ENCODE measurements at regions not wholly inside any gene's neighbourhood (a gene's known extent, or its start where the extent isn't known, plus 50 kb on each side); places are given as distances from the start of the nearest gene placed in this dataset.

GRCh38 chr2:176665086-176665485 is 395.8 kb downstream of the MTX2 start:
- intact Hi-C loops (cut with DNase I; ENCODE audit: low total_unique reads) = no loop called here
- 91 to 100% (median 94%) methylated on average over 1 of the region's 1 CpG for WGBS, 5 donors
- TF ChIP-seq POLR2A (IDR thresholded peaks at IDR 0.05) (no peak), POLR2AphosphoS5 (IDR thresholded peaks at IDR 0.05) (no peak), EP300 (IDR thresholded peaks at IDR 0.05) (no peak)
- TF ChIP-seq, protein P1, sequence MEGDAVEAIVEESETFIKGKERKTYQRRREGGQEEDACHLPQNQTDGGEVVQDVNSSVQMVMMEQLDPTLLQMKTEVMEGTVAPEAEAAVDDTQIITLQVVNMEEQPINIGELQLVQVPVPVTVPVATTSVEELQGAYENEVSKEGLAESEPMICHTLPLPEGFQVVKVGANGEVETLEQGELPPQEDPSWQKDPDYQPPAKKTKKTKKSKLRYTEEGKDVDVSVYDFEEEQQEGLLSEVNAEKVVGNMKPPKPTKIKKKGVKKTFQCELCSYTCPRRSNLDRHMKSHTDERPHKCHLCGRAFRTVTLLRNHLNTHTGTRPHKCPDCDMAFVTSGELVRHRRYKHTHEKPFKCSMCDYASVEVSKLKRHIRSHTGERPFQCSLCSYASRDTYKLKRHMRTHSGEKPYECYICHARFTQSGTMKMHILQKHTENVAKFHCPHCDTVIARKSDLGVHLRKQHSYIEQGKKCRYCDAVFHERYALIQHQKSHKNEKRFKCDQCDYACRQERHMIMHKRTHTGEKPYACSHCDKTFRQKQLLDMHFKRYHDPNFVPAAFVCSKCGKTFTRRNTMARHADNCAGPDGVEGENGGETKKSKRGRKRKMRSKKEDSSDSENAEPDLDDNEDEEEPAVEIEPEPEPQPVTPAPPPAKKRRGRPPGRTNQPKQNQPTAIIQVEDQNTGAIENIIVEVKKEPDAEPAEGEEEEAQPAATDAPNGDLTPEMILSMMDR (IDR thresholded peaks at IDR 0.05) = no peak

GRCh38 chr2:176668912-176669311 is 399.7 kb downstream of the MTX2 start:
- no peak overlapping the region for H3K27ac ChIP-seq
- H3K4me1 ChIP-seq = no peaks in the 10 kb centered on the region
- H3K4me3 ChIP-seq = no peak overlapping the region
- TF ChIP-seq, protein P1 (IDR thresholded peaks at IDR 0.05) = no peak
- TF ChIP-seq EP300 (IDR thresholded peaks at IDR 0.05) (no peak), POLR2A (IDR thresholded peaks at IDR 0.05) (no peak), POLR2AphosphoS5 (IDR thresholded peaks at IDR 0.05) (no peak)
- peak in 1 of 2 donors; percentile 20 for DNase-seq
- no peaks in the 10 kb centered on the region for H3K36me3 ChIP-seq
- intact Hi-C loops (cut with DNase I; ENCODE audit: low total_unique reads) = no loop called here
- no peaks in the 10 kb centered on the region for H3K9me3 ChIP-seq
- peaks cover 0 to 14% (median 0%) of the 10 kb centered on the region in 3 donors for H3K27me3 ChIP-seq

More at GRCh38 chr2:176665086-176665485, 395.8 kb downstream of the MTX2 start:
- no peak overlapping the region for H3K27ac ChIP-seq
- no peaks in the 10 kb centered on the region for H3K36me3 ChIP-seq
- no peak overlapping the region for H3K4me3 ChIP-seq
- H3K9me3 ChIP-seq = no peaks in the 10 kb centered on the region
- no peak for DNase-seq
- H3K27me3 ChIP-seq = peaks cover 0 to 19% (median 0%) of the 10 kb centered on the region in 3 donors
- no peaks in the 10 kb centered on the region for H3K4me1 ChIP-seq

DNA sequence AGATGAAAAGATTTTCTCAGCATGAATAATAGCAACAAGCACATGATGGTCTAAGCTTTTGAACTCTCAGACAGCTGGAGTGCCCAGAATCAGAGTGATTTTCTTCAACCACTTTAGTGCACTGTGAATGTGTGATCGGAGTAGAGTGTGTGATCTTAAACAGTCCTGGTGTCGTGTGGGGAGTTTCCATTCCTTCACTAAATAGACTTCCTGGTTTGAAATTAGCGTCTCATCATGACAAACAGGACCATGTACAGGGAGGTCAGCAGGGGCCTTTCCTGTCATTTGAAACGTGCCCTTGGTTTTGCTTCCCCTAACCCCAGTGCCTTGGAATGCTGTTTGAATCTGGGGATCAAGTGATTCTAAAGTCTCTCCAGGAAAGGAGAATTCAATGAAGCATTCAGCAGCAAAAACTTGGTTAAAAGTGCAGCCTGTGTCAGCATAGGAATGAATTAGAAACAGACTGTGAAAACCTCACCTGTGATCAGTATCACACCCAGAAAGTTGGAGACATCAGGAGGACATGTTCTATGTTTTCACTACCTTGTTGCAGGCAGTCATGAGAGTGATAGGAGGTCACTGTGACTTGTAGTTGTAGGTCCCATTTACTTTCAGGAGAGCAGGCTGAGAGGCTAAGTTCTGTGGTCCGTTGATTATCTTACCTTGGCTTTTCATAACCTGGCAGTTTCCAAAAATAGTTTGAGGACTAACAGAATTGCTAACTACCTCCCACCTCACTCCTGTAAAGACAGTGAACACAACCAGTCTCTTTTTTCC is 400.3 kb downstream of the MTX2 start:
- Histone ChIP-seq H3K4me3 (no peak overlapping the region), H3K27me3 (peaks cover 0 to 11% (median 0%) of the 10 kb centered on the region in 3 donors), H3K9me3 (no peaks in the 10 kb centered on the region), H3K27ac (no peak overlapping the region), H3K4me1 (no peaks in the 10 kb centered on the region), H3K36me3 (no peaks in the 10 kb centered on the region)
- WGBS, 5 donors = 32 to 49% (median 38%) methylated on average over 5 of the region's 5 CpGs
- TF ChIP-seq POLR2AphosphoS5 (IDR thresholded peaks at IDR 0.05) (no peak), POLR2A (IDR thresholded peaks at IDR 0.05) (no peak), EP300 (IDR thresholded peaks at IDR 0.05) (no peak)
- TF ChIP-seq, protein P1 (IDR thresholded peaks at IDR 0.05) = no peak
- intact Hi-C loops (cut with DNase I; ENCODE audit: low total_unique reads) = no loop called here
- DNase-seq = no peak

DNA sequence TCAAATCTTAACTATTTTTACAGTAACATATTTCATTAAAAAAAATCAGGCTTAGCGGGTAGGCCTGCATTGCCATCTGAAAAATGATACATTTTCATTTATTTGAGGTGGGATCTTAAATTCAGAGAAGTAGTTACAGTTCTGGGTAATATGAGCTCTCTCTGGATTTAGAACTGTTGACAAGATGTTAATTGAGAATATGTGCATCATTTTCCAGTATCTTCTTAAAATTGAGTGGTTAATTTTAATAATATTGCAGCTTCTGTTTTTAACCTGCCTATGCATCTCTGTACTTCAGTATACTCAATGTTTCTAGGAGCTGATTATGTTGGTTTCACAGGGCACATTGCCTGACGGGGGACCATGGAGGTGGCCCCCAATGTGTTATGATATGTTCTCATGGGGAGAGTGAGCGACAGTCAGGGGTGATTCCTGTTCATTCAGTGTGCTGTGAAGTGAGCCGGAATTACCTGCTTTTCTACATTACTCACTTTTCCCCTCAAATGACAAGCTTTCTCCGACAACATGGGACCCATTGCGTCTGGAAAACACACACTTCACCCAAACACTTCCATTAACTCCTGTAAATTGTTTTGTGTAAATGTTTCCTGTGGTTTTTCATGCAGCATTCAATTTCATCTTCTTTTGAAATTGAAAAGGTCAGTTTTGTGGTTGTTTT is 406.2 kb downstream of the MTX2 start:
- no peaks in the 10 kb centered on the region for H3K9me3 ChIP-seq
- intact Hi-C loops (cut with DNase I; ENCODE audit: low total_unique reads) = no loop called here
- no peak overlapping the region for H3K4me3 ChIP-seq
- no peaks in the 10 kb centered on the region for H3K4me1 ChIP-seq
- no peak for DNase-seq
- TF ChIP-seq, protein P1 (IDR thresholded peaks at IDR 0.05) = no peak
- TF ChIP-seq POLR2AphosphoS5 (IDR thresholded peaks at IDR 0.05) = no peak
- TF ChIP-seq POLR2A (IDR thresholded peaks at IDR 0.05) = no peak
- no peak for TF ChIP-seq EP300 (IDR thresholded peaks at IDR 0.05)
- no peaks in the 10 kb centered on the region for H3K27me3 ChIP-seq
- 82 to 87% (median 83%) methylated on average over 6 of the region's 6 CpGs for WGBS, 5 donors
- H3K36me3 ChIP-seq = no peaks in the 10 kb centered on the region
- H3K27ac ChIP-seq = no peak overlapping the region

All from stomach (tissue), 8 donors.